Activated naive CD4-positive, alpha-beta T cell treated with anti-CD3 and anti-CD28 coated beads, Interleukin-2, amount 50 U/mL, for 24 hours (primary cell): ENCODE measurements at regions not wholly inside any gene's neighbourhood (a gene's known extent, or its start where the extent isn't known, plus 50 kb on each side); places are given as distances from the start of the nearest gene placed in this dataset.

ENCODE experiments used
- H3K27ac Mint-ChIP-seq: one replicate; pipeline ENCODE4 v1.8.0; 2021; ENCODE audit warnings: mild to moderate bottlenecking, mixed read lengths
- H3K27me3 Mint-ChIP-seq: one replicate; pipeline ENCODE4 v1.8.0; 2021; ENCODE audit warnings: mixed read lengths
- H3K36me3 Mint-ChIP-seq: one replicate; pipeline ENCODE4 v1.8.0; 2021; ENCODE audit warnings: mixed read lengths
- H3K4me1 Mint-ChIP-seq: one replicate; pipeline ENCODE4 v1.8.0; 2021; ENCODE audit warnings: mixed read lengths
- H3K4me3 Mint-ChIP-seq: one replicate; pipeline ENCODE4 v1.8.0; 2021; ENCODE audit warnings: mild to moderate bottlenecking, mixed read lengths
- H3K9me3 Mint-ChIP-seq: one replicate; pipeline ENCODE4 v1.8.0; 2021; ENCODE audit warnings: mixed read lengths

GRCh38 chr4:41318839-41319530 is 62.3 kb downstream of the UCHL1 start:
- H3K4me1 Mint-ChIP-seq: no peaks in the 10 kb centered on the region
- H3K9me3 Mint-ChIP-seq: no peaks in the 10 kb centered on the region
- H3K4me3 Mint-ChIP-seq: no peak overlapping the region
- H3K27ac Mint-ChIP-seq: no peak overlapping the region
- H3K27me3 Mint-ChIP-seq: peaks cover 2% of the 10 kb centered on the region
- H3K36me3 Mint-ChIP-seq: no peaks in the 10 kb centered on the region

- Mint-ChIP-seq H3K4me3 (no peak overlapping the region), H3K27me3 (peaks cover 2% of the 10 kb centered on the region), H3K36me3 (no peaks in the 10 kb centered on the region), H3K4me1 (no peaks in the 10 kb centered on the region), H3K9me3 (no peaks in the 10 kb centered on the region), H3K27ac (no peak overlapping the region)
Measured at GRCh38 chr4:41319553-41319952, 62.8 kb downstream of the UCHL1 start.

DNA sequence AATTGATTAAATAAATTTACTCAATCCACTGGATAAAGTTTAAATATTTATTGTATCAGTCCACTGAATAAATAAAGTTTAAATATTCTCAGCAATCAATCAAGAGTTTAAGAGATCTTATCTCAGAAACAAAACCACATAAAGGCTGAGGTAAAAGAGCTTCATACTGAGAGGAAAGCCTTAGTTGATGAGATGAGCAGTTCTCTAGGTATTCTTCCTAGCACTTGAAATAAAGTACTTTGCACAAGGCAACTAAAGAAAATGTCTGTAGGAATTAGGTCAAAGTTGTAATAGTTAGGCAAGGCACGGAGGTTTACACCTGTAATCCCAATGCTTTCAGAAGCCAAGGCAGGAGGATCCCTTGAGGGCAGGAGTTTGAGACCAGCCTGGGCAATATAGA is 63.5 kb downstream of the UCHL1 start:
- no peaks in the 10 kb centered on the region for H3K36me3 Mint-ChIP-seq
- peaks cover 2% of the 10 kb centered on the region for H3K27me3 Mint-ChIP-seq
- no peaks in the 10 kb centered on the region for H3K4me1 Mint-ChIP-seq
- no peak overlapping the region for H3K4me3 Mint-ChIP-seq
- no peak overlapping the region for H3K27ac Mint-ChIP-seq
- H3K9me3 Mint-ChIP-seq: no peaks in the 10 kb centered on the region

GRCh38 chr4:41320786-41321185 is 64.1 kb downstream of the UCHL1 start:
- no peaks in the 10 kb centered on the region for H3K4me1 Mint-ChIP-seq
- H3K27ac Mint-ChIP-seq: no peak overlapping the region
- no peak overlapping the region for H3K4me3 Mint-ChIP-seq
- no peaks in the 10 kb centered on the region for H3K9me3 Mint-ChIP-seq
- no peaks in the 10 kb centered on the region for H3K27me3 Mint-ChIP-seq
- H3K36me3 Mint-ChIP-seq: no peaks in the 10 kb centered on the region

GRCh38 chr4:41321216-41321945 is 64.7 kb downstream of the UCHL1 start:
- no peaks in the 10 kb centered on the region for H3K4me1 Mint-ChIP-seq
- H3K36me3 Mint-ChIP-seq: no peaks in the 10 kb centered on the region
- no peaks in the 10 kb centered on the region for H3K9me3 Mint-ChIP-seq
- H3K27ac Mint-ChIP-seq: no peak overlapping the region
- no peak overlapping the region for H3K4me3 Mint-ChIP-seq
- H3K27me3 Mint-ChIP-seq: no peaks in the 10 kb centered on the region

DNA sequence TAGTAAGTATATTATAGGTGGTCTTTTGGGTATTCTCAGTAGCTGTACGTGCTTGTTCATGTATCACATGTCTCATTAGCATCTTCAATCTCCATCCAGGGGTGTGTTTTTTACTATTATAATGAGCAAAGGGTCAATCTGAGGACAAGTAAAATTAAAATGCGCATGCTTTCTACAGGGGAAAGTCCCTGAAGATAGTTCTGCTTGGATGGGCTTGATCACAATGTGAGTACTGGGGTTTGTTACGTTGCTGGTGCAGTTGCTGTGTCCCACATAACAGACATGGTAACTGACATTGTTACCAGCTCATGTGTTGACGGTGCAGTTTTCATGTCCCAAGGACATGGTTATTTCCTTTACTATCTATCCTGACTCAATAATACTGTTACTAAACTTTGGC is 65.9 kb downstream of the UCHL1 start:
- no peaks in the 10 kb centered on the region for H3K4me1 Mint-ChIP-seq
- H3K36me3 Mint-ChIP-seq: no peaks in the 10 kb centered on the region
- H3K9me3 Mint-ChIP-seq: no peaks in the 10 kb centered on the region
- no peak overlapping the region for H3K27ac Mint-ChIP-seq
- no peak overlapping the region for H3K4me3 Mint-ChIP-seq
- peaks cover 2% of the 10 kb centered on the region for H3K27me3 Mint-ChIP-seq

DNA sequence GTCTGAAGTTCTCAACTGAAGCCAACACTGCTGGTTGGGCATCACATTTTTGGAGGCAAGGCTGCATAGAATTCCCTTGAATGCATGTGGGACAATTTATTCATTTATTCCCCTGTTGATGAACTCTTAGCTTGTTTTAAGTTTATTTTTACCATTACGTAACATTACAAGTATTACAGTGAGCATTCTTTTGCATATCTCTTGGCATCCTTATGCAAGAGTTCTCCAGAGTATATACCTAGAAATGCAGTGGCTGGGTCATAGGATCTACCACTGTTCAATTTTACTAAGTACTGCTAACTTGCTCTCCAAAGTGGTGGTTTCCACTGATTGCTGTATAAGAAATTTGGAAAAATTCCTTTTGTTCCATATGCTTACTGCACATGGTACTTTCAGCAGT is 66.5 kb downstream of the UCHL1 start:
- H3K36me3 Mint-ChIP-seq: no peaks in the 10 kb centered on the region
- no peak overlapping the region for H3K4me3 Mint-ChIP-seq
- peaks cover 3% of the 10 kb centered on the region for H3K27me3 Mint-ChIP-seq
- H3K9me3 Mint-ChIP-seq: no peaks in the 10 kb centered on the region
- H3K27ac Mint-ChIP-seq: no peak overlapping the region
- no peaks in the 10 kb centered on the region for H3K4me1 Mint-ChIP-seq

- peaks cover 3% of the 10 kb centered on the region for H3K27me3 Mint-ChIP-seq
- H3K4me1 Mint-ChIP-seq: no peaks in the 10 kb centered on the region
- H3K4me3 Mint-ChIP-seq: no peak overlapping the region
- H3K9me3 Mint-ChIP-seq: no peaks in the 10 kb centered on the region
- H3K27ac Mint-ChIP-seq: no peak overlapping the region
- no peaks in the 10 kb centered on the region for H3K36me3 Mint-ChIP-seq
Measured at GRCh38 chr4:41323706-41324105, 67.0 kb downstream of the UCHL1 start.

- Mint-ChIP-seq H3K4me3 (no peak overlapping the region), H3K9me3 (no peaks in the 10 kb centered on the region), H3K27me3 (peaks cover 6% of the 10 kb centered on the region), H3K4me1 (no peaks in the 10 kb centered on the region), H3K27ac (no peak overlapping the region), H3K36me3 (no peaks in the 10 kb centered on the region)
Measured at GRCh38 chr4:41324861-41325260, 68.1 kb downstream of the UCHL1 start.

- Mint-ChIP-seq H3K36me3 (no peaks in the 10 kb centered on the region), H3K4me1 (no peaks in the 10 kb centered on the region), H3K9me3 (no peaks in the 10 kb centered on the region), H3K4me3 (no peak overlapping the region), H3K27me3 (peaks cover 7% of the 10 kb centered on the region), H3K27ac (no peak overlapping the region)
Measured at GRCh38 chr4:41325901-41326300, 69.2 kb downstream of the UCHL1 start.

- Mint-ChIP-seq H3K27me3 (peaks cover 9% of the 10 kb centered on the region), H3K9me3 (no peaks in the 10 kb centered on the region), H3K4me1 (no peaks in the 10 kb centered on the region), H3K4me3 (no peak overlapping the region), H3K36me3 (no peaks in the 10 kb centered on the region), H3K27ac (no peak overlapping the region)
Measured at GRCh38 chr4:41326776-41327175, 70.0 kb downstream of the UCHL1 start.

DNA sequence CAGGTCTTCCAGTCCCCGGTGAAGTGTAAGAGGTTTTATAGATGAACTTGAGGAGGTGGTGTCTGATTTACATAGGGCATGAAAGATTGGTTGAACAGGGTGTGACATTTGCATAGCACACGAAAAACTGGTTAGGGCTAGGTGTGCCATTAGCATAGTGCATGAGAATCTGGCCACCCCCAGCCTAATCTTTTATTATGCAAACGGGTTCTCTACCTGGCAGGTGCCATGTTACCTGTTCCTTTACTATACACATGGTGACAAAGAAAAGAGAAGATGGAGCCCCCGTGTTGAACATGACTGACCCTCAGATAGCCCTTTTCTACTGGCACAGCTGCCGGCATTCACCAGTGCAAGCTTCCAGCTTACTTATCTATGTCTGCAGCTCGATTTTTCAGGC is 71.0 kb downstream of the UCHL1 start:
- Mint-ChIP-seq H3K9me3 (no peaks in the 10 kb centered on the region), H3K27me3 (peaks cover 9% of the 10 kb centered on the region), H3K4me3 (no peak overlapping the region), H3K27ac (no peak overlapping the region), H3K4me1 (no peaks in the 10 kb centered on the region), H3K36me3 (no peaks in the 10 kb centered on the region)

GRCh38 chr4:41329361-41329760 is 72.6 kb downstream of the UCHL1 start:
- H3K9me3 Mint-ChIP-seq: no peaks in the 10 kb centered on the region
- no peaks in the 10 kb centered on the region for H3K4me1 Mint-ChIP-seq
- H3K27ac Mint-ChIP-seq: no peak overlapping the region
- no peak overlapping the region for H3K4me3 Mint-ChIP-seq
- H3K36me3 Mint-ChIP-seq: no peaks in the 10 kb centered on the region
- H3K27me3 Mint-ChIP-seq: peaks cover 9% of the 10 kb centered on the region

GRCh38 chr4:41331224-41331623 is 74.5 kb downstream of the UCHL1 start:
- H3K4me1 Mint-ChIP-seq: no peaks in the 10 kb centered on the region
- no peak overlapping the region for H3K4me3 Mint-ChIP-seq
- H3K27ac Mint-ChIP-seq: no peak overlapping the region
- no peaks in the 10 kb centered on the region for H3K9me3 Mint-ChIP-seq
- no peaks in the 10 kb centered on the region for H3K36me3 Mint-ChIP-seq
- peaks cover 9% of the 10 kb centered on the region for H3K27me3 Mint-ChIP-seq

DNA sequence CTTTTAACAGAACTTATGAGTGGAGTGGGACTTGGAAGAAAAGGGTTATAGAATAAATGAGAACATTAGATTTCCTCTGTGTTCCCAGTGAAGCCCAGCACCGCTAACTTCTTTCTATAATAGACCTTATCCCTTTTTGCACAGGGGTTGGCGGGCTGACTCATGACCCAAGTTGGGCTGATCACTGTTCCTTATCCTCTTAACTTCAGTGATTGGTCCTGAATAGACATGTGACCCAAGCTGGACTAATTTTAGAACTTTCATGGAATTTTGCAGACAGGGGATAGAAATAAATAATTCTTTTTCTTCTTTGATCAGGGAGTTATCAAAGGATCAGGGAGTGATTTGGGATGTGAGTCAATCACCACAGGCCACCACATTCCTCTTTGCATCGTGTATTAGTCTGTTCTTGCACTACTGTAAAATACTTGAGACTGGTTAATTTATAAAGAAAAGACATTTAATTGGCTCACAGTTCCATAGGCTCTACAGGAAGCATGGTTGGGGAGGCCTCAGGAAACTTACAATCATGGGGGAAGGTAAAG is 75.9 kb downstream of the UCHL1 start:
- H3K4me1 Mint-ChIP-seq: no peaks in the 10 kb centered on the region
- H3K27ac Mint-ChIP-seq: no peak overlapping the region
- no peak overlapping the region for H3K4me3 Mint-ChIP-seq
- peaks cover 7% of the 10 kb centered on the region for H3K27me3 Mint-ChIP-seq
- H3K36me3 Mint-ChIP-seq: no peaks in the 10 kb centered on the region
- H3K9me3 Mint-ChIP-seq: no peaks in the 10 kb centered on the region

DNA sequence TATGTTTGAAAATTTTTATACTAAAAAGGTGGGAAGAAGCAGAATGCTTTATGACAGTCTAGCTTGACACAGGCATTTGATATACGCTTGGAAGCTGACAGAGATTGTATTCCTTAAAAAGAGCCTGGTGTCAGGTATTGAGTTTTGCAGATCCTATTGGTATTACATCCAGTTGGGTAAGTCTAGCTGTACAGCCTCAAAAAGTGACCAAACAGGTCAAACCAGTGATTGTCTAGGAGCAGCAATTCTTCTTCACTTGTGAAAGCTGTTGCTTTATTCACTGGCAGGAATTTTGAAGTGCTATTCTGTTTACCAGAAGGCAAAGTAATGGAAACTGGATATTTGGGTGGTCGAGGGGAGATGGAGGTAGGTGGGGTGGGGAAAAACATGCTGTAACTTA is 77.5 kb downstream of the UCHL1 start:
- Mint-ChIP-seq H3K9me3 (no peaks in the 10 kb centered on the region), H3K36me3 (no peaks in the 10 kb centered on the region), H3K4me1 (no peaks in the 10 kb centered on the region), H3K4me3 (no peak overlapping the region), H3K27ac (no peak overlapping the region), H3K27me3 (peaks cover 6% of the 10 kb centered on the region)
